H1 (cell line): ENCODE measurements at regions not wholly inside any gene's neighbourhood (a gene's known extent, or its start where the extent isn't known, plus 50 kb on each side); places are given as distances from the start of the nearest gene placed in this dataset.

ENCODE experiments used
- HDAC2 ChIP-seq, 2 experiments: fragments of 300-600 bp in 1 of 2; sonication (generic) in 1 of 2; IDR thresholded peaks; 2 replicates each; pipeline ENCODE4 v1.6.1; 2011 to 2012; ENCODE audit warnings: low read depth in 2 of 2, low read length in 2 of 2, mild to moderate bottlenecking in 2 of 2, moderate library complexity in 2 of 2, borderline replicate concordance in 1 of 2, inconsistent platforms in 1 of 2
- TF ChIP-seq, protein P1 (sequence below): IDR thresholded peaks from 2 replicates; pipeline ENCODE4 v1.6.1; 2012; ENCODE audit warnings: low read length, inconsistent platforms

DNA sequence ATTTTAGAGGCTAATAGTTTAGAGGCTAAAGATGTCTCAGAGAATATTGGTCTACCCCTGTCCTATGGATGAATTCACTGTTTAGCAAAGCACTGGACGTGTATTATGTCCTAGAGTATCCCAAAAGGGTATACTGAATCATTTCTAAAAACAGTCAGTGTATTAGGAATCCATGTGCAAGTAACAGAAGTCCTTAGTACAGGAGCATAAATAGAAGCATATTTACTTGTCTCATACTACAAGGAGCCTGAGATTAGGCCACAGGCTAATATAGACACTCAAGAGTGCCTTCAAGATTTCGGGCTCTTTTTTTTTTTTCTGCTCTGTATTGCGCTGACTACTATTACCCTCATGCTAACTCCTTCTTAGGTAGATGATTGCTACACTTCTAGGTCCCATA, 518.9 kb downstream of the USP25 start (continued):
- TF ChIP-seq, protein P1, sequence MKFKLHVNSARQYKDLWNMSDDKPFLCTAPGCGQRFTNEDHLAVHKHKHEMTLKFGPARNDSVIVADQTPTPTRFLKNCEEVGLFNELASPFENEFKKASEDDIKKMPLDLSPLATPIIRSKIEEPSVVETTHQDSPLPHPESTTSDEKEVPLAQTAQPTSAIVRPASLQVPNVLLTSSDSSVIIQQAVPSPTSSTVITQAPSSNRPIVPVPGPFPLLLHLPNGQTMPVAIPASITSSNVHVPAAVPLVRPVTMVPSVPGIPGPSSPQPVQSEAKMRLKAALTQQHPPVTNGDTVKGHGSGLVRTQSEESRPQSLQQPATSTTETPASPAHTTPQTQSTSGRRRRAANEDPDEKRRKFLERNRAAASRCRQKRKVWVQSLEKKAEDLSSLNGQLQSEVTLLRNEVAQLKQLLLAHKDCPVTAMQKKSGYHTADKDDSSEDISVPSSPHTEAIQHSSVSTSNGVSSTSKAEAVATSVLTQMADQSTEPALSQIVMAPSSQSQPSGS = no peak
- no peak for TF ChIP-seq HDAC2 (IDR thresholded peaks at IDR 0.05; ENCODE audit: borderline replicate concordance in 1 of 2, low read depth in 2 of 2, low read length in 2 of 2)
